ENCODE measurements at regions not wholly inside any gene's neighbourhood (a gene's known extent, or its start where the extent isn't known, plus 50 kb on each side); places are given as distances from the start of the nearest gene placed in this dataset.

GRCh38 chr1:232484856-232485255 lies 145.1 kb downstream of the SIPA1L2 start:
- no peak for TF ChIP-seq ZNF565 (CRISPR knock-in tag; conservative IDR thresholded peaks at IDR 0.05; ENCODE audit: low read depth)
- TF ChIP-seq TSHZ2 (CRISPR knock-in tag; IDR thresholded peaks at IDR 0.05) = no peak
- no peak for TF ChIP-seq TOX (CRISPR knock-in tag; IDR thresholded peaks at IDR 0.05; ENCODE audit: borderline replicate concordance)
- TF ChIP-seq PATZ1 (CRISPR knock-in tag; IDR thresholded peaks at IDR 0.05; ENCODE audit: borderline replicate concordance) = no peak
- no peak for TF ChIP-seq TCF4 (CRISPR knock-in tag; IDR thresholded peaks at IDR 0.05; ENCODE audit: borderline replicate concordance)
- TF ChIP-seq PPARA (CRISPR knock-in tag; IDR thresholded peaks at IDR 0.05; ENCODE audit: borderline replicate concordance) = no peak
- no peak for TF ChIP-seq ZNF8 (CRISPR knock-in tag; IDR thresholded peaks at IDR 0.05)
- no peak for ATAC-seq

GRCh38 chr1:232483826-232484225 lies 146.1 kb downstream of the SIPA1L2 start:
- no peak for ATAC-seq
- TF ChIP-seq TSHZ2 (CRISPR knock-in tag; IDR thresholded peaks at IDR 0.05) (no peak), ZNF565 (CRISPR knock-in tag; conservative IDR thresholded peaks at IDR 0.05; ENCODE audit: low read depth) (no peak), CSDC2 (CRISPR knock-in tag; IDR thresholded peaks at IDR 0.05) (no peak), CREB5 (CRISPR knock-in tag; IDR thresholded peaks at IDR 0.05; ENCODE audit: low read depth) (no peak), TOX (CRISPR knock-in tag; IDR thresholded peaks at IDR 0.05; ENCODE audit: borderline replicate concordance) (no peak), RARB (CRISPR knock-in tag; IDR thresholded peaks at IDR 0.05) (no peak), ZNF8 (CRISPR knock-in tag; IDR thresholded peaks at IDR 0.05) (no peak), CSRNP3 (CRISPR knock-in tag; IDR thresholded peaks at IDR 0.05) (no peak), PATZ1 (CRISPR knock-in tag; IDR thresholded peaks at IDR 0.05; ENCODE audit: borderline replicate concordance) (no peak), ZNF70 (CRISPR knock-in tag; IDR thresholded peaks at IDR 0.05) (no peak)

GRCh38 chr1:232481091-232481490 lies 148.8 kb downstream of the SIPA1L2 start:
- no peak for ATAC-seq
- no peak for TF ChIP-seq SNAI2 (CRISPR knock-in tag; IDR thresholded peaks at IDR 0.05)

- peak; percentile 84 for ATAC-seq
- TF ChIP-seq ESRRG (CRISPR knock-in tag; IDR thresholded peaks at IDR 0.05) (no peak), ZNF70 (CRISPR knock-in tag; IDR thresholded peaks at IDR 0.05) (no peak), RARB (CRISPR knock-in tag; IDR thresholded peaks at IDR 0.05) (peak; percentile 52; the same call in 1 of the 2 replicates), SNAI2 (CRISPR knock-in tag; IDR thresholded peaks at IDR 0.05) (no peak), GLIS3 (CRISPR knock-in tag; IDR thresholded peaks at IDR 0.05) (no peak), ZFP30 (CRISPR knock-in tag; IDR thresholded peaks at IDR 0.05) (no peak), TOX (CRISPR knock-in tag; IDR thresholded peaks at IDR 0.05; ENCODE audit: borderline replicate concordance) (peak; percentile 94), ZNF8 (CRISPR knock-in tag; IDR thresholded peaks at IDR 0.05) (no peak), ZNF565 (CRISPR knock-in tag; conservative IDR thresholded peaks at IDR 0.05; ENCODE audit: low read depth) (no peak), PATZ1 (CRISPR knock-in tag; IDR thresholded peaks at IDR 0.05; ENCODE audit: borderline replicate concordance) (peak; percentile 81; the same call in 1 of the 2 replicates), POU6F1 (CRISPR knock-in tag; IDR thresholded peaks at IDR 0.05; ENCODE audit: borderline replicate concordance, low read depth) (peak; percentile 96; the same call in 1 of the 2 replicates)
These were observed 152.2 kb downstream of the SIPA1L2 start for GRCh38 chr1:232477728-232478127.
